HEK293T (cell line): ENCODE measurements at regions not wholly inside any gene's neighbourhood (a gene's known extent, or its start where the extent isn't known, plus 50 kb on each side); places are given as distances from the start of the nearest gene placed in this dataset.

Experiments used
- BHLHE40 ChIP-seq: fragments of 450-650 bp; IDR thresholded peaks from 2 replicates; pipeline ENCODE4 v1.6.1; 2016; ENCODE audit warnings: mild to moderate bottlenecking, moderate library complexity, borderline replicate concordance
- FOXA1 ChIP-seq: fragments of 450-650 bp; IDR thresholded peaks from 2 replicates; pipeline ENCODE4 v1.6.1; 2016; ENCODE audit warnings: mild to moderate bottlenecking
- HDGF ChIP-seq: fragments of 450-650 bp; IDR thresholded peaks from 2 replicates; pipeline ENCODE4 v1.6.1; 2017; ENCODE audit warnings: antibody characterized with exemption, borderline replicate concordance
- L3MBTL2 ChIP-seq: fragments of 450-650 bp; conservative IDR thresholded peaks from 2 replicates; pipeline ENCODE4 v1.6.1; 2016; ENCODE audit warnings: mild to moderate bottlenecking
- NFRKB ChIP-seq: fragments of 450-650 bp; IDR thresholded peaks from 2 replicates; pipeline ENCODE4 v1.6.1; 2016; ENCODE audit warnings: mild to moderate bottlenecking, moderate library complexity
- PKNOX1 ChIP-seq: fragments of 450-650 bp; IDR thresholded peaks from 2 replicates; pipeline ENCODE4 v1.6.1; 2016
- SP1 ChIP-seq: fragments of 450-650 bp; IDR thresholded peaks from 2 replicates; pipeline ENCODE4 v1.6.1; 2017
- TARDBP ChIP-seq: fragments of 450-650 bp; IDR thresholded peaks from 2 replicates; pipeline ENCODE4 v1.6.1; 2016

GRCh38 chr6:134469702-134470456 lies 152.0 kb upstream of the SGK1 start:
- TF ChIP-seq PKNOX1 (no peak), HDGF (no peak), SP1 (no peak), TARDBP (no peak), NFRKB (no peak), BHLHE40 (no peak), FOXA1 (no peak), L3MBTL2 (no peak)
